CD4-positive, alpha-beta memory T cell (primary cell): ENCODE measurements at regions not wholly inside any gene's neighbourhood (a gene's known extent, or its start where the extent isn't known, plus 50 kb on each side); places are given as distances from the start of the nearest gene placed in this dataset.

Source experiments
- CTCF ChIA-PET: fragments of 350-600 bp; sonication (Branson Sonifier 250); formaldehyde crosslinking; loops from one replicate; lab custom pipeline; 2021; ENCODE audit warnings: inconsistent platforms; ENCODE audit not compliant: partially characterized antibody; lab: Charles Lee
- POLR2A ChIA-PET: fragments of 350-600 bp; sonication (Branson Sonifier 250); formaldehyde crosslinking; loops from one replicate; lab custom pipeline; 2021; ENCODE audit not compliant: partially characterized antibody; lab: Charles Lee
- DNase-seq, 5 donors: peaks; one replicate each; pipeline versions ENCODE4 v3.0.0 to v3.0.0-alpha.2; 2020 to 2022; ENCODE audit warnings: mixed read lengths in 1 of 5
- H3K27ac ChIP-seq: one replicate; pipeline ENCODE4 v1.7.0; 2013; ENCODE audit warnings: low read depth, low read length
- H3K27me3 ChIP-seq: 2 replicates; pipeline ENCODE4 v1.7.0; 2013; ENCODE audit warnings: mild to moderate bottlenecking, low read length, moderate library complexity; ENCODE audit not compliant: insufficient read depth
- H3K36me3 ChIP-seq: 2 replicates; pipeline ENCODE4 v1.7.0; 2013; ENCODE audit warnings: mild to moderate bottlenecking, low read length, moderate library complexity; ENCODE audit not compliant: insufficient read depth
- H3K4me1 ChIP-seq: 2 replicates; pipeline ENCODE4 v1.7.0; 2013; ENCODE audit warnings: mild to moderate bottlenecking, low read length, moderate library complexity; ENCODE audit not compliant: insufficient read depth
- H3K4me3 ChIP-seq, 2 donors: one replicate each; pipeline ENCODE4 v1.7.0; 2013; ENCODE audit warnings: low read length in 2 of 2, mild to moderate bottlenecking in 1 of 2
- H3K9me3 ChIP-seq, 2 donors: one replicate each; pipeline ENCODE4 v1.7.0; 2013; ENCODE audit warnings: low read length in 2 of 2, control low read depth in 1 of 2; ENCODE audit not compliant: control insufficient read depth in 1 of 2
- H3K27ac Mint-ChIP-seq, 7 donors: one replicate each; pipeline ENCODE4 v1.8.0; 2020 to 2021; ENCODE audit warnings: mixed read lengths in 7 of 7, mild to moderate bottlenecking in 6 of 7, inconsistent platforms in 3 of 7, moderate library complexity in 3 of 7
- H3K27me3 Mint-ChIP-seq, 2 donors: one replicate each; pipeline ENCODE4 v1.8.0; 2020 to 2021; ENCODE audit warnings: mixed read lengths in 2 of 2
- H3K36me3 Mint-ChIP-seq, 2 donors: one replicate each; pipeline ENCODE4 v1.8.0; 2020 to 2021; ENCODE audit warnings: mixed read lengths in 2 of 2, inconsistent platforms in 1 of 2, mild to moderate bottlenecking in 1 of 2
- H3K4me1 Mint-ChIP-seq, 4 donors: one replicate each; pipeline ENCODE4 v1.8.0; 2020 to 2021; ENCODE audit warnings: mixed read lengths in 4 of 4, mild to moderate bottlenecking in 1 of 4
- H3K4me3 Mint-ChIP-seq, 8 donors: one replicate each; pipeline ENCODE4 v1.8.0; 2020 to 2021; ENCODE audit warnings: mixed read lengths in 8 of 8, mild to moderate bottlenecking in 7 of 8, moderate library complexity in 6 of 8, inconsistent platforms in 3 of 8
- H3K9me3 Mint-ChIP-seq, 8 donors: one replicate each; pipeline ENCODE4 v1.8.0; 2020 to 2021; ENCODE audit warnings: mixed read lengths in 8 of 8, mild to moderate bottlenecking in 5 of 8, inconsistent platforms in 3 of 8, moderate library complexity in 1 of 8
- intact Hi-C: fragments of 100-400 bp; cut with micrococcal nuclease; formaldehyde crosslinking; loops from one replicate; pipeline ENCODE4 v1.15.1; 2023

- Mint-ChIP-seq H3K9me3 (peaks cover 0 to 20% (median 12%) of the 10 kb centered on the region in 8 donors), H3K36me3 (peaks cover 4 to 5% of the 10 kb centered on the region in 2 donors), H3K4me3 (peak overlapping the region in 3 of 8 donors; percentile 10 to 68 (median 58)), H3K27ac (peak overlapping the region in 6 of 7 donors; percentile 85 to 95 (median 86)), H3K27me3 (no peaks in the 10 kb centered on the region), H3K4me1 (peaks cover 26 to 63% (median 40%) of the 10 kb centered on the region in 4 donors)
- no peaks in the 10 kb centered on the region for H3K36me3 ChIP-seq
- no peak for DNase-seq
- CTCF ChIA-PET: interaction anchor here (0.8 kb wide), 1 partner anchor 24 kb away, joined by 3 read pairs; no protein-coding TSS in a partner anchor
- no peak overlapping the region for H3K4me3 ChIP-seq
- H3K9me3 ChIP-seq: no peaks in the 10 kb centered on the region
- peak overlapping the region; percentile 65 for H3K27ac ChIP-seq
- H3K4me1 ChIP-seq: peaks cover 42% of the 10 kb centered on the region
- intact Hi-C loops: no loop called here
- H3K27me3 ChIP-seq: no peaks in the 10 kb centered on the region
- POLR2A ChIA-PET: interaction anchor here (1.1 to 2.8 kb wide), 5 partner anchors 26 to 168 kb away, joined by 3 to 14 read pairs (median 9); partner anchors contain the start of gene ID2
Measured at GRCh38 chr2:8514274-8514662, 167.6 kb upstream of the ID2 start.

- CTCF ChIA-PET: interaction anchor here (0.6 to 1.0 kb wide), 3 partner anchors 10 to 44 kb away, joined by 3 read pairs; no protein-coding TSS in a partner anchor
- Histone ChIP-seq H3K36me3 (no peaks in the 10 kb centered on the region), H3K4me3 (no peak overlapping the region), H3K4me1 (peaks cover 49% of the 10 kb centered on the region), H3K27ac (peak overlapping the region; percentile 65), H3K9me3 (no peaks in the 10 kb centered on the region), H3K27me3 (no peaks in the 10 kb centered on the region)
- peak overlapping the region in 7 of 8 donors; percentile 47 to 68 (median 60) for H3K4me3 Mint-ChIP-seq
- DNase-seq: peak; percentile 66 to 83 (median 71)
- peak overlapping the region; percentile 85 to 95 (median 88) for H3K27ac Mint-ChIP-seq
- H3K9me3 Mint-ChIP-seq: peaks cover 2 to 18% (median 12%) of the 10 kb centered on the region in 8 donors
- POLR2A ChIA-PET: interaction anchor here (0.7 to 2.8 kb wide), 7 partner anchors 27 to 169 kb away, joined by 3 to 14 read pairs (median 5); partner anchors contain the start of gene ID2
- no peaks in the 10 kb centered on the region for H3K27me3 Mint-ChIP-seq
- peaks cover 26 to 67% (median 42%) of the 10 kb centered on the region in 4 donors for H3K4me1 Mint-ChIP-seq
- peaks cover 4 to 5% of the 10 kb centered on the region in 2 donors for H3K36me3 Mint-ChIP-seq
- intact Hi-C loops: loop anchor here (1.0 kb wide), 1 partner anchor 27 kb away; no protein-coding TSS in a partner anchor
Measured at GRCh38 chr2:8514796-8515758, 166.8 kb upstream of the ID2 start.

GRCh38 chr2:8515864-8516533 is 165.9 kb upstream of the ID2 start:
- Mint-ChIP-seq H3K4me3 (peak overlapping the region in 7 of 8 donors; percentile 22 to 87 (median 47)), H3K4me1 (peaks cover 26 to 73% (median 47%) of the 10 kb centered on the region in 4 donors), H3K9me3 (peaks cover 4 to 17% (median 12%) of the 10 kb centered on the region in 8 donors), H3K36me3 (peaks cover 4 to 5% of the 10 kb centered on the region in 2 donors), H3K27me3 (no peaks in the 10 kb centered on the region), H3K27ac (peak overlapping the region; percentile 48 to 95 (median 85))
- peak overlapping the region; percentile 65 for H3K27ac ChIP-seq
- no peaks in the 10 kb centered on the region for H3K27me3 ChIP-seq
- H3K9me3 ChIP-seq: no peaks in the 10 kb centered on the region
- H3K4me3 ChIP-seq: no peak overlapping the region
- ChIA-PET CTCF (interaction anchor here (0.6 to 1.9 kb wide), 3 partner anchors 10 to 45 kb away, joined by 3 to 6 read pairs (median 3); no protein-coding TSS in a partner anchor), POLR2A (interaction anchor here (0.7 to 2.8 kb wide), 7 partner anchors 28 to 168 kb away, joined by 3 to 14 read pairs (median 5); partner anchors contain the start of gene ID2)
- DNase-seq: peak in 3 of 5 donors; percentile 3 to 13 (median 9)
- intact Hi-C loops: loop anchor here (1.0 kb wide), 1 partner anchor 28 kb away; no protein-coding TSS in a partner anchor
- no peaks in the 10 kb centered on the region for H3K36me3 ChIP-seq
- peaks cover 53% of the 10 kb centered on the region for H3K4me1 ChIP-seq

- Mint-ChIP-seq H3K4me3 (no peak overlapping the region), H3K27me3 (no peaks in the 10 kb centered on the region), H3K9me3 (peaks cover 4 to 15% (median 12%) of the 10 kb centered on the region in 8 donors), H3K4me1 (peaks cover 37 to 70% (median 57%) of the 10 kb centered on the region in 4 donors), H3K27ac (peak overlapping the region in 1 of 7 donors; percentile 55), H3K36me3 (peaks cover 4 to 5% of the 10 kb centered on the region in 2 donors)
- Histone ChIP-seq H3K36me3 (no peaks in the 10 kb centered on the region), H3K9me3 (no peaks in the 10 kb centered on the region), H3K4me1 (peaks cover 61% of the 10 kb centered on the region), H3K27me3 (no peaks in the 10 kb centered on the region), H3K27ac (no peak overlapping the region), H3K4me3 (no peak overlapping the region)
- no peak for DNase-seq
- intact Hi-C loops: no loop called here
- POLR2A ChIA-PET: no interaction called here
- CTCF ChIA-PET: interaction anchor here (1.9 kb wide), 1 partner anchor 27 kb away, joined by 6 read pairs; no protein-coding TSS in a partner anchor
Measured at GRCh38 chr2:8517850-8518498, 163.9 kb upstream of the ID2 start.

- H3K27me3 Mint-ChIP-seq: no peaks in the 10 kb centered on the region
- Histone ChIP-seq H3K27me3 (no peaks in the 10 kb centered on the region), H3K4me1 (peaks cover 72% of the 10 kb centered on the region), H3K27ac (no peak overlapping the region), H3K36me3 (no peaks in the 10 kb centered on the region), H3K9me3 (no peaks in the 10 kb centered on the region), H3K4me3 (no peak overlapping the region)
- ChIA-PET POLR2A (interaction anchor here (1.1 kb wide), 1 partner anchor 218 kb away, joined by 3 read pairs; no protein-coding TSS in a partner anchor), CTCF (interaction anchor here (0.8 kb wide), 1 partner anchor 24 kb away, joined by 3 read pairs; no protein-coding TSS in a partner anchor)
- no peak overlapping the region for H3K4me3 Mint-ChIP-seq
- peaks cover 40 to 71% (median 58%) of the 10 kb centered on the region in 4 donors for H3K4me1 Mint-ChIP-seq
- DNase-seq: no peak
- peak overlapping the region in 3 of 7 donors; percentile 38 to 78 (median 52) for H3K27ac Mint-ChIP-seq
- peaks cover 2 to 7% (median 5%) of the 10 kb centered on the region in 8 donors for H3K9me3 Mint-ChIP-seq
- no peaks in the 10 kb centered on the region for H3K36me3 Mint-ChIP-seq
- intact Hi-C loops: no loop called here
Measured at GRCh38 chr2:8518979-8519668, 162.7 kb upstream of the ID2 start.
